SKM-1 (cell line): ENCODE measurements at regions not wholly inside any gene's neighbourhood (a gene's known extent, or its start where the extent isn't known, plus 50 kb on each side); places are given as distances from the start of the nearest gene placed in this dataset.

Source experiments
- DNase-seq: peaks from one replicate; lab custom pipeline; 2025; ENCODE audit not compliant: unreplicated experiment; lab: John Stamatoyannopoulos, UW

DNA sequence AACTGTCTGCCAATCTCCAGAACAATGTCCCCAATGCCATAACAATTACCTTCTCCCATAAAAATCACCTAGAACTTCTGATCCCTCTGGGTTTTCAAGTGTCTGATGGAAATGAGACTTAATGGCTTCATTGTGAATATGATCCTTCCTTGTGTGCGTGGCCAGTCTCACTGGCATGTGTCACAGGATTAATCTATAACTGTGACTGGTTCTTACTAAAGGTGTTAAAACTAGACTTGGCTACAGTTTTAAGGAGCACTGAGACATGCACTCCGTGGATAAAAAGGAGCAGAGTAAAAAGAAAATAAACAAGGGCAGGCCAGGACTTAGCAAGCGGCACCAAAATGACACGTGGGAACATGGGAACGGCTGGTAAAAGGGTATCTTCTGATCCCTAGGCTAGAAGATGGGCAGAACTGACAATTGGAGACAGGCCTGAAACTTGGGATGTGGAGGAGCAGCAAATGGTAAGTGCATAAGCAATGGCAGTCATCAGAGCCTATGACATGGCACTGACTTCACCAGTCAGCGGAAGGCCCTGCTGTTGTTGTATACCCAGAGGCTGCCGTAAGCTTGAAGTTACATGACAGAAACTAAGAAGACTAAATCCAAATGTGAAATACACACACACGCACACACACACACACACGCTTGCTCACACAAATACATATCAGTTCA, 256.6 kb upstream of the NOCT start:
- DNase-seq = no peak

DNA sequence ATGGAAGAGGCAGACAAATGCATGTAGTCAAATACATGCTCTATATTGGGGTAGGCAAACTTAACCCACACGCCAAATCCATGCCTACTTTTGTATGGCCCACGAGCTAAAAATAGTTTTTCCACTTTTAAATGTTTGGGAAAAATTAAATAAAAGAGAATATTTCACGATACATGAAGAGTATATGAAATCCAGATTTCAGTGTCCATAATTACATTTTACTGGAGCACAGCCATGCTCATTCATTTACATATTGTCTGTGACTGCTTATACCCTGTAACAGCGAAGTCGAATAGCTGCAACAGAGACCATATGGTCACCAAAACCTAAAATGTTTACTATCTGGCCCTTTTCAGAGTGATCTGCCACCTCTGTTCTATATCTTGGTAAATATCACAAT, 257.4 kb upstream of the NOCT start:
- DNase-seq = no peak

DNA sequence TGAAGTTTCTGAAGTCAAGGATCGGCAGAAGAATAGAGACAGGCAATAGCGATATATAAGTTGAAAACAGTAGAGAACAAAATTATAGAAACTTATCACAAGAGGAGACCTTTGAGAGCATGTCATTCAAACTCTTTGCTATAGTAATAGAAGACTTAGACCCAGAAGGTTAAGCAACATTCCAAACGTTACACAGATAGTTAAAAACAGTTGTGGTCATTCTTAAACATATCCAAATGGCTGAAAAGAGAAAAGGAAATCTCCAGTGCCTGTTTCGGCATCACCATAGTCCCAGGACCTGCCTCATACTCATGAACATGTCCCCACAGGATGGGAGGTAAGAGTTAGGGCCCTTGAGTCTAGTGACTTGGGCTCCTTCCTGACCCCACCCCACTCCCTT, 258.1 kb upstream of the NOCT start:
- DNase-seq = no peak

DNA sequence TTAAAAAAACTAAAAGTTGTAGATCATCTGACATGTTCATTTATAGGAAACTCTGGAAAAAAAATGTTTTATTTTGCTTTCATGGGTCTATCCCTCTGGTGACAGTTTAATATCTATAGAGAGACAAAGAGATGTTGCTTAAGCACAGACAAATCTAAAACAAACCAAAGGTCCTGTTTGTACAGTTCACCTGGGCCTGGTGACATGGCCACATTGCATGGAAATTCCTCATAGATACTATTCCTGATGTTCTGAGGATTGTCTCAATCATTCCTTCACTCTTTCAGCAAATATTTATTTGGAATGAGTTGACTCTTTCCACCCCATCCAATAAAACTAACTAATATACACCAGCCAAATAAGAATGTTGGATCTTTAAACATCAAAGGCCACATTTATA, 259.1 kb upstream of the NOCT start:
- no peak for DNase-seq

DNA sequence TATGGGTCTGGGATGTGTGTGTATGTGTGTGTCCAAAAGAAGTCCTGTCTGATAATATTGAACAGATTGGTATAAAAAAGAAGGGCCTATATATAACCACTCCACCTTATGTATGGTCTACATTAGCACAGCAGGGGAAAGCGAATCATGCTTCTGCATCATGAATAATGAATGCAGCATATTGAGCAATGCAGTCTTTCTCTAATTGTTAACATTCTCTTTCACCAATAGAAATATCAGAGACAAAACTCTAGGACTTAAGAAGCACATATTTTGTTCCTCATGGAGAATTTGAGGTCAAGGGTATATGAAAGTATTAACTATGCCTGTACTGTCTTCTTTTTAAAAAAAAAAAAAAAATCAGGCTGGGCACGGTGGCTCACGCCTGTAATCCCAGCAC, 264.3 kb upstream of the NOCT start:
- DNase-seq = no peak

DNA sequence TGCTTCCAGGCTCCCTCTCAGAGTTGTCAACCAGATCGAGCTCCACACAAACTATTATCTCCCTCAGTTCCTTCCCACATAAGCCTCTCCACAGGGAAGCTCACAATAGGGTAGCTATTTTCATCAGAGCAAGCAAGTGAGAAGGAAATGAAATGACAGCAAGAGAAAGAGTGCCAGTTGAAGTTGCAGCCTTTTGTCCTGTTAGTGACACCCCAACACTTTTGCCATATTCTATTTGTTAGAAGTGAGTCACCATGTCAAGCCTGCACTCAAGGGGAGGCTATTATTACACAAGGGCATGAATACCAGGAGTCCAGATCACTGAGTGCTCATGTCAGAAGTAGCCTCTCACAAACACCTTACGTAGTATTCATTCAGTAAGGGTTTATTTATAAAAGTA, 266.3 kb upstream of the NOCT start:
- no peak for DNase-seq

DNA sequence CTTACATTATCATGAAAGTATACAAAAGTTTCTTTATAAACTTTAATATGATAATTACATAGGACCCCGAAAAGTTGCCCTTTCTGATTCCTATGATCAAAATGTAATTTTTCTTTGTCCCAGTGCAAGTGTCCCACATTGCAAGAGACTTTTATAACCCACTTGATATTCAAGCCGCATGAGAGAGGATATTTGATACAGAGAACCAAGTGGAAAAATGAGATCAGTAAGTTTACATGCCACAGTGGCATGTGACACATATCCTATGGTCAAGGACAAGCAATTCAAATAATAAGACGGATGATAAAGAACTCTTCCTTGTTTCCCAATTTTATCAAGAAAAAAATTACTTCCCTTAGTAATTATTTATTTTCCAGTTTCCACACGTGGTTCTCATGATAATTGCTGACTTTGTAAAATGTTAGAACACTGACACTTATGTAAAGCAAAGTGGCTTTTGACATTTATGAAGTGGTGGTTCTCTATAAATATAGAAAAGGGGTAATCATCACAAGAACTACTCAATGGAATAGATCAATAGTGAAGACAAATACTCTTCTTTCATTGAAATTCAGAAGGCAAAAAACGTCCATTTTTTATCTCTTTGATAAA, 273.7 kb upstream of the NOCT start:
- no peak for DNase-seq

DNA sequence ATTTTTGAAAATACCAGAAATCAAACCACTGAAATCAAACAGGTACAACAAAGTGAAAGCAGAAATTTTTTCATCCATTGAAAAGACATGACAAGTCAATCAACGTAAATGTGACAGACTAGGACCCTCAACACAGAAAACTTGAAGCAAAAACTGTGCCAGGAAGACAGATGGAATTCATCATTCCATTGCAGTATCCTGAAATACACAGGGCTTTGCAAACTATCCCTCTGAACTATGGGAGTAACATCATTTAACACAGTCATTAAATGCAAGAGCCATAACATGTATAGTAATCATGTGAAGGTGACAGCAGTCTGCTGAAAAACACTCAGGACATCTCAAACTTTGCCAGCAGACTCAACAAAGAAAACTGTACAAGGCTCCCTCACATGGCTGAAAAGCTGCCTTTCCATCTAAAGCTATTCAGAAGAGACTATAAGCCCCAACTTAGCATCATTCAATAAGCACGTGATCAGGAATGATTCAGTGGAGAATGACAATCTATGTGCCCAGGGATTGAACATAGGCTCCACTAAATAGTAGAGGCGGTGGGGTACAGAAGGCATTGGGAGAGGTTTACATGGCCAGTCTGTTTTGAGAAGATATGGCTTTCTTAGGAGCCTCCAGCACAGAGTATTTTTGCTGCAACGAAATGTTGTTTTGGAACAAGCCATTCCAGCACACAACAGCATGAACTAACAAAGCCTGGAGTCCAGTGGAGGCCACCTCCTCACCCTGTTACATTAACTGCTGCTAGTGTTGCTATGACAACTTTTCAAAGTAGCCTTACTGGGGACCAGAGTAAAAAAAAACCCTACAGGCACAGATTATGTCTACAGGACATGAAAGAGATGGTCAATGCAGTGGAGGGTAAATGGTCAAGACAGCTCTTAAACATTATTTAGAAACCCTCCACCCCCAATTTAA, 274.5 kb upstream of the NOCT start:
- DNase-seq = no peak

DNA sequence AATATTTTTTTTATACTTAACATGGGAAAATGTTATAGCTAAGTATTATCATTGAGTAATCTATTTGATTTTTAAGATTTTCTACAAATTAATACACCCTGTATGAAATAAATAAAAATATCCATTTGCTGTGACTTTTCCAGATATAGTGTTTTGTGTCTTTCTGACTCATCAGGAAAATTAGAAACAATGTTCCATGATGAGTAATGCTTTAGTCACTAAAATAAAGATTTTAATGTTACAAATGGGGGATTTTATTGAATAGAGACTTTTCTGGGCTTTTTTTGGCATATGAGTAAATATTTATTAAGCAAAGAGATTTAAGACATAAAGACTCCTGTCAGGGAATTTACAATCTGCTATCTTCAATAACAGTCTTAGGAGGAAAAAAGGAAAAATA, 279.2 kb upstream of the NOCT start:
- DNase-seq = no peak

DNA sequence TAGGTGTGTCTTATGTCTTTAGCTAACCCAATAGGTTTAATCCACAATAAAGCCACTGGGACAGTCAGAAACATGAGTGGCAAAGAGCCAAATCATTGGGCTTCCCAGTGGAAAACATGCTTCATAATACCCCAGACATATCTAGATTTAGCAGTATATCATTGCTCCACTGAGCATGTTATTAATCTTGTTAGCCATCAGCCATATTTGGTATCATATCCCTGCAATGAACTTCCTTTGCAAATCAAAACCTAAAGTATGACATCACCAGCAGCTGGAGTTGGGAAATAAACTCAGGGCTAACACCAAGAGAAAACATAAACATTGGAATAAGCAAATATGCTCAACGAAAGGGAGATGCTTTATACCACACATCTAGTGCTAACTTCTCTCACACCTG, 280.8 kb upstream of the NOCT start:
- DNase-seq = no peak

DNA sequence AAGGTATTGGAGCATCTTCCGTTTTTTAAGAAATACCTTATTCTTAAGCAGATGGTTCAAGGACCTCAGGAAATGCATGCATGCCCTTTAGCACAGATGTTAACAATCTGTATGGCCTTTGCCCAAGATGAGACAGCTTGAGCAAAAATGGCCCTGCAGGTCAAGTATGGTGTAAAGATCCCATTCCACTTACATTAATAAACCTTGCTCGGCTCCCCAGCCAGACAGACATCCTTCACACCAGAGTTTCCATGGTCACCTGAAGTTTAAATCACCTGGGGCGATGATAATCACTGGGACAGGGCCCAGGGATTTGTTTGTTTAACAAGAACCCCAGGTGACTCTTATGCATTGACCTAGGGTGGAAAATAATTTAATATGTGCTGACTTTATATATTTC, 287.0 kb upstream of the NOCT start:
- no peak for DNase-seq

DNA sequence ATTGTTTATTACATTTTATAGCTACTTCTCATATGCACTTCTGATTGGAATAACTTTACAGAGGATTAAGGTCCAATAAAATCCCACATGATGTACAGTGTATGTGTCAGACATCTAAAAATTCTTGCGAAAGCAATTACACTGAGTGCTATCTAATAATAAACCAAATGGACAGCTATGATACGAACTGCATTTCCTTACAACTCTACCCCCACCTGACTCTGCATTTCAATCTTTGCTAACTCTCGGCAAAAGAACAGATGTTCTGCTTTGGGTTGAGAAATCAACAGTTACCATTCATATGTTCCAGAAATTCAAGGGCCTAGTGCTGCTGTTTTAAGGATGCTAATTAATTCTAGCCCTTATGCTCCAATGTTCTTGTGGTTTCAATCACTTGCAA, 287.9 kb upstream of the NOCT start:
- no peak for DNase-seq

DNA sequence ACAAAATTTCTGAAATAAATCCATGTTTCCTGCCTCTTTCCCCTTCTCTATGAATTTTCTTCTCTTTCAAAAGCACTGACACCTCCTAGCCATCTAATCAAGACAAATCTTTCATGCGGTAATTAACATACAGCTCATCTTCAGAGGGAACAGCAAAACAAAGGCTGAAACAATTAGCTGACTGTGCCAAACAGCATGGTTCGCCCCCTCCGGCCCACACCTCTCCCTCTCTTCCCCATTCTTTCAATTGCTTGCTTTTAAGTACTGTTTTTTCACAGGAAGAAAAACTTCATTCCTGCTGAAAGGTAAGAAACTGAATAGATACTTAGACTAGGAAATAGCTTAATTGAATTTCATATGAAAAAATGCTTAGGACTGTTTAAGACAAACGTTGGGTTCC, 291.1 kb upstream of the NOCT start:
- no peak for DNase-seq

DNA sequence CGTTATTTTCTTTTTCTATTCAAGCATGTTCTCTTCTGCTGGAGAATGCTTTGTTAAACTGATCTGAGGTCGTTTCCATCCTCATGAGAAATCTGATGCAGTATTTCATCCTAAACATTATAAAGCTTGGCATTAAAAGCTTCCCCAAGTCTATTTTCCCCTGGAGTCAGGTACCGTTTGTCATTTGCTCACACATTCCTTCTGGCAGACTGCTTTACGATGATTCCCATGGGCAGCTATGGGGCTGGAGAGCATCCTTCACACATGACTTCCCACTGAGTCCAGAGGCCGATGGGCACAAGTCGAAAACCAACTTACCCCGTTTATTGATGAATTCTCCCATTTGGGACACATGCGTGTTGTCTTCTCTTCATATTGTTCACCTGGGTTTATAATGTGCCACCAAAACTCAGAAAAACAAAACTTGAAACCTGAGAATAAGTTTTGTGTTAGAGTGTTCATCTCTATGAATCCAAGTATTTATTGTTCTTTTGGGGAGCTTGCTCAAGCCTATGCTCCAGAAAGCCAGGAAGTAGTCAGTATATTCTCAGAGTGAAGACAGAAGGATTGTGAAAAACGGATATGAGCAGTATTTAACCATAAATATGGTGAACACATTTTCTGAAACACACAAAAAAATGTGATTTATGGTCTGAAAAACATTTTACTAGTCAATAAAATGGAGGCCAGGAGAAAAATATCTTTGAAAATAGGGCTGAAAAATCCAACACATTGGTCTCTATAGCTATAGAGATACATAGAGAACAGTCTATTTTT, 298.8 kb upstream of the NOCT start:
- DNase-seq = no peak

DNA sequence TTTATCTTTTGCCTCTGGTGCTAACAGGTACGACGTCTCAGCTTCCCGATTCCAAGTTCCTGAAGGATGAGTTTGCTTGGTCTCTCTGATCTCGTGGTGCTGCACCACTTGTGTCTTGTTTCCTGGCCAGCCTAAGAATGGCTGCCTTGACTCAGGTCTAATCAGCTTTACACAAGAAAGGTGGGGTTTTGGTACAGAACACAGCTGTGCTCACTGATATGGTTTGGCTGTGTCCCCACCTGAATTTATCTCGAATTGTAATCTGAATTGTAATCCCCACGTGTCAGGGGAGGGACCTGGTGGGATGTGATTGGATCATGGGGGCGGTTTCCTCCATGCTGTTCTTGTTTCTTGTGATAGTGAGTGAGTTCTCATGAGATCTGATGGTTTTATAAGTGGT, 305.3 kb upstream of the NOCT start:
- no peak for DNase-seq

DNA sequence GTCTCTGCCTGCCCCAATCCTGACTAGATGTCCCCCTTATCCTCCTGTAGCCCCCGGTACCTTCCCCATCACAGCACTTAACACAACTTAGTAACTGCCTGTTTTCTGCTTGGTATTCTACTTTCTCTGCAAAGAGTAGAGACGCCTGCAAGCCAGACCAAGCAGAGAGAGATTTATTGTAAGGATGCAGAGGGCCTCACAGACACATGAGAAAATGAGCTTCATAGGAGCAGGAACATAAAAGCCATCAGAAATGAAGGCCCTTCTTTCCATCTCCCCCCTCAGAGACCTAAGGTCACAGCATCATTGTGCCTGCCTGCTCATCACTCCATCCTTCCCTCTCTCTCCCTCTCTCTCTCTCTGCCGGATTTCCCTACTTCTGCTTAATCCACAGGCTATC, 305.7 kb upstream of the NOCT start:
- DNase-seq = no peak

DNA sequence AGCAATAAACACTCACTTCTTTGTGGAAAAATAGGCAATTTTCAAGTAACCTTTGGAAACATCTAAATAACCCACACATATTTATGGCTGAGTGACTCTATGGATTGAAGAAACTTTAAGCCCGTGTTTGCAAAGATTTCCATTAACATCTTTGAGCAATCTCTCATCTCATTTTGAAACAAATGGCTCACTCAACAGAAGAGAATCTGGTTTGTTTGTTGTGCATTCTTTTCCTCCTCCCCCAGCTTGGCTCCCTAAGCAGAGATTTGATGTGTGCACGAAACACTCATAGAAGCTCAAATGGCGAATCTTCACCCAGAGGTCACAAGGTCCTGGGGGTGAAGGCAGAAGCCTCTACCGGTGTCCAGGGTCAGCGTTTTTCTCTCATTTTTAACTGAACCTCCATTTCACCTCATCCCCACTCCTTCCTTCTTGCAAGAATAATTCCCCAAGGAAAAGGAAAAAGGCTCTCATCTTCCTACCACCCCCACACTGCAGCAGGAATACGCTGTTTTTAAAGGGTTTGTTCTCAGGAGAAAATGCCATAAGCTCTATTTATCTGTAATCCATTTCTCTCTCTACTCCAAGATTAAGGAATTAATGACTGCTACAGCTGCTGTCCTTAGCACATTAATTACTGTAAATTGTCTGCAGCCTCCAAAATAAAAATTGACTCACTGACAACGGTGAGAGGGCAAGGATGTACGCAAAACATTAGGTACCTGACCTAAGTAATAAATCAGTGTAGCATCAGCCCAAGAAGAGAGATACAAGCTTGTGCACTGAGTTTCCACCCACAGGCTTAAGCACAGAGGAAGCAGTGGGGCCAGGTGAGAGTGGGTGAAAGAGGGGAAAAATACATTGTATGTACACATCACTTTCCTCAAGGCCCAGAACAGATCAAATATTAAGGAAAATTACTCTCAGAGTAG, 307.6 kb upstream of the NOCT start:
- DNase-seq = no peak

DNA sequence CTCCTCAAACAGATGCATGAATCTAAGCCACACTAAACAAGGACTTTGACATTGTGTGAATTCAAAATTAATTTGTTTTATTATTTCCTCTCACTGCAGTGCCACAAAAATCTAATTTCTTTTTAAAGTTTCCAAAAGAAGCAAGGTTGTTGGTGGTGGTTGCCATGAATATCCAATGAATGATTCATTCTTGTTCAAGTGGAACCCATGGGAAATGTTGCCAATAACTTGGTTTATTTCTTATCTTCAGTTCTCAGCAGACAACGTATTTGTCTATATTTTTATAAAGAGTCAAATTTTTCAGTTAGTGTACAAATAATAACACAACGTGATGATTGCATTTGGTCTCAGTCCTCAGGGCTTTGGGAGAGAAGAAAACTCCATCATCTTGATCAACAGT, 309.4 kb upstream of the NOCT start:
- no peak for DNase-seq

DNA sequence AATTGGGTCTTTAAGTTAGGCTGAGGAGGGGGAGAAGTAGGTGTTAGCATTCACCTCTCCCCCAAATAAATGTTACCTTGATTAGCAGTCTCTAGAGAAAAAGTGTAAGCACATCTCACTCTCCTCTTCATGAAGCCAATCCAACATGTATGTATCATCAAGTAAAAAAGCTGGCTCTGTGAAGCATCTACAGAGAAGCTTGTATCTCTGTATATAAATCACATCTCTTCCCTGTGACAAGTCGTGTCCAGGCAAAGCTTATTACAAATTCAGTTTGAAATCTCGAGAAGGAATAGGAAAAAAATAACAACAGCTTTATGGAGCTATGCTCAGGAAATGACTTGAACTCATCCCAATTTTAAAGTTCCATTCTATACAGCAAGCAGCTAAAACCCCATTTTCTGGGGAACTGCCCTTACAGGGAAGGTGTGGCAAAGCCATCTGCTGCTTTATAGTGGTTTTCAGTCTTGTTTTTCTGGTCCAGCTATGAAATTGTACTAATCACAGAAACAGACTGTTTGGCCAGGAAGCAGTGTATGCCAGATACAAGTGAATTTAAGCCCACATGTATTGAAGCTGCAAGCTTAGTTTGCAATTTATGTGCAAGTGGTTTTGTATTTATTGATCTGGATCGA, 313.3 kb upstream of the NOCT start:
- DNase-seq = no peak

DNA sequence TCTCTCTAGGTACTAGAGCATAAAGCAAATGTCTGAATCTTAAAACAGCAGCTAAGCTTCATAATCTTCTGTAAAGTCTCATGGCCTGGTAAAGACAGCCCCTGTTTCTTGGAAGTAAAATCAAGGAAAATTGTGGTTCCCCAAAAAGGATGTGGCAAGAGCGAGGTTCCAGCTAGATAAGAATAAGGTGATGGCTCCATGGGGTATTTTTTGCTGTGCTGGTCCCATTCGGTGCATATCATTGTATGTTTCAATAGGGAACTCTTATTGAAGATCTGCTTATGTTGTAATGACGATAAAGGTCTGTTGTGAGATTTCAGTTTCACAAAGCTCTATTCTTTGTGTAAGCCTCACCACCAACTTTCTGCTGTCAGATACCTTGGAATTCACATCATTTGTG, 316.9 kb upstream of the NOCT start:
- no peak for DNase-seq
